HG03095 (cell line): ENCODE measurements at regions not wholly inside any gene's neighbourhood (a gene's known extent, or its start where the extent isn't known, plus 50 kb on each side); places are given as distances from the start of the nearest gene placed in this dataset.
"Not testable (repeated sequence)": the region's sequence is repeated elsewhere in the genome, so short reads cannot be mapped to it uniquely, and the experiment has no call there.

ENCODE experiments used
- ATAC-seq: cut with Tn5 transposase; IDR thresholded peaks from one replicate; pipeline ENCODE4 v1.9.1; 2021; ENCODE audit warnings: moderate library complexity; ENCODE audit not compliant: unreplicated experiment

DNA sequence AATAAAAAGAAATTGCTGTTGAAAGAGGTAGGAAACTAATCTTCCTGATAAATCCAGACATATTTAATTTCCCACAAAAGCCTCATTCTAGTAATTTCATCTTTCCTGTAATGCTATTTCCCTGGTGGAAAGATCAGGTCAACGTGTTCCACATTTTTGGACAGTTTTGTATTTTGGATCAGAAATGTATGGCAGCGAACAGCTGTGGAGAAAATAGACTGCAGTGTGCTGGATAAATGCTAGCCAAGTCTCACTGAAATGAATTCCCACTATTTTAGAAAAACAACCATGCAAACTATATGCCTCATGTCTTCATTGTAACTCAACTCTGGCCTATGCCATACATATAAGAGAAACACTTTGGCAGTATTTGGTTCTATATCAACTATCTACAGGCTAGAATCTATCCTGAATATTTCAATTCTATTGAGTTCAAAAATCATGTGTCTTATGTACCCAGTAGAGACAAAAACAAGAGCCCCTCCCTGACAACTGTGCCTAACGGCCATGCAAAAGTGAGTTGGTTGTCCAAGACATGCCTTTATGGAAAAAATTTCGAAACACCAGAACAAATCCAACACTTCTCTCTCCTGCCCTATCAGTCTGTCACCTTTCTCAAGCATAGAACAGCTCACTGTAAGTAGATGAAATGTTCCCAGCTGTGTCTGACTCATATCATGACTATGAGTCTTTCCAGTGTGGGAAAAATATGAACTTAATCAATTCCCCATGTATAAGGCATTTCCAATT, 191.3 kb upstream of the NREP start:
- ATAC-seq: no peak

DNA sequence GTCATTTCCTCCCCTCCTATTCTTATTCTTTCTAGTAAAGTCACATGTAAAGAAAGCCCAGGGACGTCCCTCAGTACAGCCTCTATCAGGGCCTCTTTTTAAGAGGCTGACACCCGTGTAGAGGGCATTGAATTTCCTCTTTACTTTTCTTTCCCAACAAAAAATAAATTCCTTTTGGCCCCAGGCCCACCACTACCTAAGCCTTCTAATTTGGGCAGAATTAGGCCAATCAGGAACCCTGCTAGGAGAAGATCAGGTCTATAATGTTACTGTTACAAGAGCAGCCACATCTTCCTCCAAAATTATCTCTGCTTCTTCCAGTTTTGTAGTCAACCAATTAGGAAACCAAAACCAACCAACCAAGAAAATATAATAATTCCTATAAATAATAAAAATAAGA, 189.6 kb upstream of the NREP start:
- no peak for ATAC-seq

DNA sequence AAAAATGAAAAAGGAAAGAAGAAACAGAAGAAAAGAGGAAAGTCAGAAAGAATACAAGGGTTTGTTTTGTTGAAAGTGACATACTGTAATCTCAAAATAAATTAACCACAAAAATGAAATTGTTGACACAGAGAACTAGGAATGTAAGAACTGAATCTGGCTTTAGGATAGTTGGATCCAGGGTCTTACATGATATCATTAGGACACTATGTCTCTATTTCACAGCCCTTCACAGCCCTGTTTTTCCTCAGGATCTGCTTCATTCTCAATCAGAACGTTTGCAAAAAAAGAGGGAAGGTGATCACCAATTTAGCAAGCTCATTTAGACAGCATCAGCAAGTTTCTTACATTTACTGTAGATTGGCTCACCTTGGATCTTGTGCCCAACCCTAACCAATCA, 188.5 kb upstream of the NREP start:
- no peak for ATAC-seq

DNA sequence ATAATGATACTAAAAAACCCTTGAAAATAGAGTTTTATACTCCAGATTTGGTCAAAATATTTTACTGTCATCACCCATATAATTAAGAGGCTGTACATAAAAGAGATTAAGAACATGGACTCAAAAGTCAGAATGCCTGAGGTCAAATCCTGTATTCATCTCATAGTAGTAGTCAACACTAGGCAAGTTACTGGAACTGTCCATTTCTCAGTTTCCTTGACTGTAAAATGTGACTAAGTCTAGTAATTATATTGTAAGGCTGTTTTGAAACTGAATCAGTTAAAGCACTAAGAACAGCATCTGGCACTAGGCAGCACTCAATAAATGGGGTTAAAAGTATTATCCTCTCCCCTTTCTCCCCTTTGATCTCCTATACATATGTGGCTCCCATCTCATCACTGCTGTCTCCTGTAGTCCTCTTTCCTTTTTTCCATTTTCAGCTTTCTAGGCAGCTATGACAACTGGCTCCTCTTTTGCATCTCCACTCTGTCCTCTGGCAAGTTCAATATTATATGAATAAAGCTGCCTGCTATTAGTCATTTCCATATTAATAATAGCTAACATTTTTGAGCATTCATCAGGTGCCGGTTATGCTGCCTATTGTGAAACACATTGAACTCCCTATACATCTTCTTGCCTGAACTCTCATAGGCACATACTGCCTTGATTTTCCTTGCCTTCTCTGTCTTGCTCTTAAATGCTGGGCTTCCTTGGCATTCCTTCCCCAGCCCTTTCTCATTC, 185.8 kb upstream of the NREP start:
- ATAC-seq: no peak

DNA sequence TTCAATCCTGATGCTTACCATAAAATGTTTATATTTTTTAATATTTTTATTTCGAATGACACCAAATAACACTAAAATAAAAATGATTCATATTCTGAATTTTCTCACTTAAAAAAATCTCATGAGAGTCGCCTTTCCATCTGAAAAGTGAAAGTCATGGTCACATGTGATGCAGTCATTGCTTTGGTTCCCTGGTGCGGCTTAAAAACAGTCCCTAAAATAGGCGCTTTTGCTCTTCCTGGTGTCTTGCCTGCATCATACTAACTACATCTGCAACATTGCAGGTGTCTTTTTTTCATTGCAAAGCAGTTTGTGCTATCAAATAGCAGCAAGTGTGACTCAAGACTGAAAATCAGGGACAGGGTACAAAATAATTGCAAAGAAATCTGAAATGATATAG, 185.2 kb upstream of the NREP start:
- ATAC-seq: no peak

DNA sequence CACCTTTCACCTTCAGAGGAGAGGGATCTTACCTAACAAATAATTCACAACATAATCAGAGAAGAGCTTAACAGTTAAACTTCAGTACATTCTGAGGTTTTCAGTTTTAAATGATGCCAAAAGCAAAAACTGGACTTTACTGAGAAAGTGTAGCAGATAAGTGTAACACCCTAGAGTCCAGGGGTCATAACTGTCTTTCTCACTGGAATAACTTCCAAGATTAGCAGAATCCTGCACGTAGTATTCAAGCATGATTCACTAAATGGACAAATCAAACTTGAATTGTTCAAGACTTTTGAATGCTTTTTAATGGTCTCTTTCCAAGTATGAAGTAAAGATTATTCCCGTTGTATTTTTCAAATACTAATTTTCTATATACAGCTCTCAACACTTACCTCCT, 180.1 kb upstream of the NREP start:
- no peak for ATAC-seq

DNA sequence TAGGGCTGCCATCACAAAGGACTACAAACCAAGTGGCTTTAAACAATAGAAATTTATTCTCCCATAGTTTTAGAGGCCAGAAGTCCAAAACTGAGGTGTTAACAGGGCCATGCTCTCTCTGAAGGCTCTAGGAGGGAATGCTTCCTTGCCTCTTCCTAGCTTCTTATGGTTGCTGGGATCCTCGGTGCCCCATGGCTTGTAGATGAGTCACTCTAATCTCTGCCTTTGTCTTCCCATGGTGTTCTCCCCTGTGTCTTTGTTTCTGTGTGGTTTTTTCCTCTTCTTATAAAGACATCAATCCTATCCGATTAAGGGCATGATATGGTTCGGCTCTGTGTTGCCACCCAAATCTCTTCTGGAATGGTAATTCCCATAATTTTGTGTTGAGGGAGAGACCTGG, 178.8 kb upstream of the NREP start:
- no peak for ATAC-seq

DNA sequence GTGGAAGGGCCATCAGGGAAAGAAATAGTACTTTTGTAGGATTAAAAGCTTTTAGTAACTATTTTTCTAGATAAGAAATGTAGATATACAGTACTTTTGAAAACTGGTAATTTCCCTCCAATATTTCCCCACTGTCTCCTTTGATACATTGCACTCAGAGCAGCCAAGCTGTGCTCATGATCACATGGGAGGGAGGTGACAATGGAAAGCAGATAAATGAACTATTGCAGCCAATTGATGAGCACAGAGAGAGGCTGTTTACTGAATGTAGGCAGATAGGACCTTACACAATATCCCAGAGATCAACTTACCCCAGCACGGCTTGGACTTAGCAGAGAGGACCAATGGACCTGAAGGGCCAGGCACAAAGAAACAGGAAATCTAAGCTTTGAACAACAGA, 178.0 kb upstream of the NREP start:
- ATAC-seq: no peak

DNA sequence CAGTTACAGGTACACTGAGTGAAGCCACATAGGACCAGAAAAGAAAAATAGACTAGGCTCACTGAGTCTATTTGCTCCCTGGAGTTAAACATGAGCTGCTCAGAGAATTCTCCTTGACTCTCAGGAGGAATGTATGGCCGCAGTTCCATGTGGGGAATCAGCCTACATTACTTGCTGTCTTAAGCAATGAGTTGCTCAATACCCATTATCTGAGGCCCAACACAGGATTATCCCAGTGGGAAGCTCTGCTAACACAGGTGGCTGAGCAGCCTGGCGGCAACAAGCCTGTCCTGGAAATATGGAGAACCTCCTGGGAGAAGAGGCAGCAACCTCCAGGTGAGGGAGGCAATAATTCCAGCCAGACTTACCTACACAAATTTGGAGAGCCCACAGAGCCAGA, 177.5 kb upstream of the NREP start:
- ATAC-seq: no peak

DNA sequence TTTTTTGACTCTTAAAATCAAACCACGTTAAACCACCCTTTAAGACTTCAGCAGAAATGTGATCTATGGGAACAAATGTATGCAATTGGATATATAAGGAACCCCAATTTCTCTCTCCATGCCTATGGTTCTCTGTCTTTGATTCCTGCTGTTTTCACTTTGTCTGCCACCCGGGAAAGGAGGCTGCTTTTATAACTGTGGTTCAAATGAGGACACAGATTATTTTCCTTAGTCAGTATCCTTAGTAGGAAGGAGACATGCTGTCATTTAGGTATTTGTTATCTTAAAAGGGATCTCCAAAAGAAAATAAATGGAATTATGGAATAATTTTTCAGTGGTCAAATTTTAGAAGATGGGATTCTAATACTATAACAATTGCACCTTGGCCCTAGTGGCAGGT, 176.1 kb upstream of the NREP start:
- no peak for ATAC-seq

DNA sequence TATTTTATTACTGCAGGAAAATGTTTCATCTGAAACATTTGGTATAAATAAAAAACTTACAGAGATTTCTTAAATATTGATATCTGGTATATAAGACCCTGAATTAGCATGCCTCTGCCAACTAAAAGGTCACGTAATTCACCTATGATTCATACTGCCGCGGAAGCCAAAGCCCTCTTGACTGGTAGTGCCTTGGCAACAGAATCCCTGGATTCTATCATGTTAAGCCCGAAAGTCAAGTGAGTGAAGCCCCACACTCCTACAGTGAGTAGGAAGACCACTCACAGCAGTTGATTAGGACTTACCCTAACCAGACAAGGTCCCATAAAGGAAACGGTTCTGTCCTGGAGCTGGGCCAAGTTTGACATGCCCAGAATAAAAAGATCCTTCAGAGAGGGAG, 175.6 kb upstream of the NREP start:
- ATAC-seq: no peak

DNA sequence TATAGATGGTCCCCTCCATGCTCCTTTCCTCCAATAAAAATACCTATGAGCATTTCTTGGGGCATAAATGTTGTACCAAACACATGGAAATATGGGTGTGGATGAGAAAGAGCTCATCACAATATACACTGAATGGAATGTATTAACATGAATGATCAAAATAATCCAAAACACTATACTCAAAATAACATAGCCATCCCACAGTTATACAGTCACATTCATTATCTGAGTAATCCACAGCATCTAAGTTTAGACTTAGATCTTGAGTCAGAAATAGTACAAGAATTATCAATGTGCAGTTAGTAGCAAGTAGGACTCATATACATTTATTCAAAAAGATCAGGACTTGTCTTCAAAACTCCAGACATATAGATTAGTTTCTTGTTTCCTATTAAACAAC, 175.2 kb upstream of the NREP start:
- no peak for ATAC-seq

DNA sequence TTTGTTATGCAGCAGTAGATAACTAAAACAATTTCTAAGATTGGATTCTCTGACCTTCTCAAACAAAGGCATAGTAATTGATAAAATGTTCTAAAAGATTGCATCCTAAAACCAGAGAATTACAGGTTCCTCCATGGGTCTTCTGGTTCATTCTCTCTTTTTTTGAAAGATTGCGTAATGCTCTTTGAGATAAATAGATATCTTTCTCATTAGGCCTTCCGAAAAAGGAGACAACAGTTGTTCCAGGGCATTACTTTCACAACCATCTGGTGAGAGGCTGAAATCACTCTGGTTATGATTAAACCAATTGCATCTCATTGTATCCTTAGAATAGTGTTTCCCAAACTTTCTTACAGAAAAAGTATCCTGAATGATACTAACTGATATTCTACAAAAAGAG, 174.7 kb upstream of the NREP start:
- ATAC-seq: no peak

DNA sequence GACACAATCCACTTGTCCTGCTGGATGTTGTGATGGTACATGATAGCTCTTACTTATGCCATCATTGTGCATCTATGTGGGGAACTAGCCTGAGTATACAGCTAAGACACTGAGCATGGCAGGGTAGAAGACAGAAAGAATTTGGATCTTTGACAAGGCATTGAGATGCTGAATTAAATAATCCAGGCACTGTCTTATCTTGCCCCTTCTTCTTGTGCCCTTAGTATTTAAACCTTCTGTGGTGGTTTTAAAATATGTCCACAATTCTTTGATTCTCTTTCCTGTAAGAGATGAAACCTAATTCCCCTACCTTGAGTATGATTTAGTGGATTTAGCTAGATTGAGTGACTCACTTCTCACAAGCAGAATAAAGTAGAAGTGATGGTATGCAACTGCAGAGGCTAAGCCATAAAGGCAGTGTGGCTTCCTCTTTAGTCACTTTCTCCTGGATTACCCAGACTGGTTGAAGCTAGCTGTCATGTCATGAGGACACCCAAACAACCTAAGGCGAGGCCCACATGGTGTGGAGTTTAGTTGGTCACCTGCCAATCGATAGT, 174.0 kb upstream of the NREP start:
- ATAC-seq: no peak

DNA sequence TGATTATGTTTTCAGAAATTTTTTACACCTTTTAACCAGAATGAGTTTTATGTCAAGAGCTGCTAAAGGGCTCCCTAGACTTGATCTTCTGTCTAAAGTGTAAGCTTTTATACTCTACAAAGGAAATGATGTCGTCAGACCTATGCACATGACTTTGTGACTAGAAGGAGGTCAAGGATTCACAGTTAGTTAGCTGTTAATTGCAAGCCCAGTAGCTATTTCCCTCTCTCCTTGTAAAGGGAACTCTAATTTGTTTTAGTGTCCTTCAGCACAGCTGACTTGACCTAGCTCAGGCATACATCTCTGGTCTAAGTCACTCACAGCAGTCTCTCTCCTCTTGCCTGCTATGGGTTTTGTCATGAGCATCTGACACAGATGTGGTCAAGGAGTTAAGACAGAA, 173.5 kb upstream of the NREP start:
- no peak for ATAC-seq

DNA sequence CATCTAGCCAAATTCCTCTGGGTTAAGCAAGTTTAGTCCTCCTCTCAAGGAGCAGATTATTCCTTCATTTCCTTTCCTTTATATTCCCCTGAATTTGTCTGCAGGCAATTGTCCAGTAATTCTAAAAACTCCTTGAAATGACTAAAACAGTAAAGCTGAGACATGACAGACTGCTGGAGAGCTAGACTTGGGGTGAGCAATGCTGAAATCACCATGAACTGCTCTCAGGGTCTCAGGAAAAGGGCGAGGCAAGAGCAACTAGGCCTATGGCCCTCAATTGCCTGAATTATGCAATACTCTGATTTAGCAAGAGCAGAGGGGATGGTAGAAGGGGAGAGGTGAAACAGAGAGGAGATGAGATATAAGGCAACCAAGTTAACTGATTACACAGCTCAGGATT, 172.9 kb upstream of the NREP start:
- ATAC-seq: no peak

DNA sequence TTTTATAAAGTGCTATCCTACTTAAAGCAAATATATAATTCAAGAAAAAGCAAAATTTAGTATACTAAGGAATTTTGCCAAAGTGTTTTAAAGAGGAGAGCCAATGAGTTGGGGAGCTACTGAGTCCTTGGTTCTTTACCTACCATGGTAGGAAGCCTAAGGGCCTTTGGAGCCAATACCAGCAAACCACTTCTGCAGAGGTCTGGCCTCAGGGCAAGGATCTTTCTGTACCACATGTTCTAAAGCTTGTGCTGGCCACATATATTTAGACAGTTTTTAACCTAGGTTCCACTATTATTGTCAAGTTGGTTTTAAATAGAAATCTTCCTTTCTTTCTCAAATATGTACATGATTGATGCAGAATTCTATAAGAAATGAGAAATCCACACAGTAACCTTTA, 172.3 kb upstream of the NREP start:
- no peak for ATAC-seq

DNA sequence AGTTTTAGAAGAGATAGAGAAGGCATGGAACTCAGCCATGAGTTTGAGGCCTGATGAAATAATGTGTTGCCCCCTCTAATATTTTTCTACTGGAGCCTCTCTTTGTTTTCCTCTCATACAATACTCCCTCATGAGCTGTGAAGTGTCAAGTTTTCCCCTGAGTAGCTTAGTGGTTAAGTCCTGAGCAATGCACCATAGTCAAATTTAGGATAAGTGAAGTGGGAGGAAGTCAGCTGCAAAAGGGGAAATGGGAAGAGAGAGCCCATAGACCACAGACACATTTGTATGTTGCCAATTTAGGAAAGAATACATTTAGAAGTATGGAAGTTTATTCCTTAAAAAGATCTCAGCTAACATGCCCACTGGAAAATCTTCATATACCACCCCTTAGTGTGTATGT, 171.5 kb upstream of the NREP start:
- ATAC-seq: no peak

DNA sequence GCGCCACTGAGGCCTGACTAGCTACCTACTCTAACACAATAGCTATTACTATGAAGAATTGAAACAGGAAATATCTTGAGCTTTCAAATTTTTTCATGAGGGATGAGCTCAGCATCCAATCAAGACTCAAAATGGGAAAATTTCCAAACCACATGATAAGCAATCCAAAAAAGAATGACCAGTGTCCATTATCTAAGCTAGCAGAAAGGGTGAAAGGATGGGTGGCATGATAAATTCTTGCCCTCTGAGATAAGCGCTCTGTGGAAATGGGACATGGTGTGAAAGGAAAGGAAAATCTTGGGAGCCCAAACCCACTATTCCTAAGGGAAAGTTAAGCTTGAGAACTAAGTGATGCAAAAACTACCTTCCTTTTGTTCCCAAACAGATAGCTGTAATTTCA, 170.2 kb upstream of the NREP start:
- ATAC-seq: no peak

DNA sequence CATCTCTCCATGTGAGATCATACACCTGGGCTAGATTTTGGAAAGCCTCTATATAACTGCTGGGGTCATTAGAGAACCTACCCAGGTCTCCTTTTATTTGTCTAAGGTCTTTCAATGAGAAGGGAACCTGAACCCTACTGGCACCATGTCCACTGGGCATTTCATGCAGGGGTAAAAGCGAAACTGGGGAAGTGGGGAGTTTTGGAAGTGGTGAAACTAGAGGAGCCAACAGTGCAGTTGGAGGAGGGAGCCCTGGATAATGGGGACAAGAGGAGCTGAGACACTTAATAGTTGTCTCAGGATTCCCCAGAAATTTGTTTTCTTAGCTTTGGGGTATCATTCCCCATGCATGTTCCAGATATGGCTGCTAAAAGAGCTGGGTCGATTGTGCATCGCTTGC, 169.0 kb upstream of the NREP start:
- no peak for ATAC-seq

DNA sequence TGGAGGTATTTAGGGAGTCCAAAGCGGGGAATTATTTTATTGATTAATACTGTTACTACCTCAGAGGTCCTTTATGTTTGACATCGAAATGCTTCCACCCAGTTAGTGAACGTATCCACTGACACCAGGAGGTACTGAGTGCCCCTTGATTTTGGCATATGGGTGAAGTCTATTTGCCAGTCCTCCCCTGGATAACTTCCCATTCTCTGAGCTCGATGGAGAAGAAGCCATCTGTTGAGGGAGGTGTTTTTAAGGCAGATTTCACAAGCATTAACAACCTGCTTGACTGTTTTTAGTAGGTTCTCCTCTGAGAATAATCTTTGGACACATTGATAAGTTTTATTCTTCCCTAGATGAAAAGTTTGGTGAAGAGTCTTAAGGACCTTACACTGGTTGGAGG, 165.3 kb upstream of the NREP start:
- no peak for ATAC-seq

DNA sequence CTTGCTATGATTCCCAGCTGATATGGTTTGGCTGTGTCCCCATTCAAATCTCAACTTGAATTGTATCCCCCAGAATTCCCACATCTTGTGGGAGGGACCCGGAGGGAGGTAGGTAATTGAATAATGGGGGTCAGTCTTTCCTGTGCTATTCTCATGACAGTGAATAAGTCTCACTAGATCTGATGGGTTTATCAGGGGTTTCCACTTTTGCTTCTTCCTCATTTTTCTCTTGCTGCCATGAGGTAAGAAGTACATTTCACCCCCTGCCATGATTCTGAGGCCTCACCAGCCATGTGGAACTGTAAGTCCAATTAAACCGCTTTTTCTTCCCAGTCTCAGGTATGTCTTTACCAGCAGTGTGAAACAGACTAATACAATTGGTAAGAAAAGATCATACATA, 164.7 kb upstream of the NREP start:
- ATAC-seq: not testable (repeated sequence)
